GM19372 (cell line): ENCODE measurements at regions not wholly inside any gene's neighbourhood (a gene's known extent, or its start where the extent isn't known, plus 50 kb on each side); places are given as distances from the start of the nearest gene placed in this dataset.

Source experiments
- ATAC-seq: cut with Tn5 transposase; IDR thresholded peaks from one replicate; pipeline ENCODE4 v1.9.1; 2021; ENCODE audit warnings: mild to moderate bottlenecking, low read depth, moderate library complexity; ENCODE audit not compliant: unreplicated experiment

DNA sequence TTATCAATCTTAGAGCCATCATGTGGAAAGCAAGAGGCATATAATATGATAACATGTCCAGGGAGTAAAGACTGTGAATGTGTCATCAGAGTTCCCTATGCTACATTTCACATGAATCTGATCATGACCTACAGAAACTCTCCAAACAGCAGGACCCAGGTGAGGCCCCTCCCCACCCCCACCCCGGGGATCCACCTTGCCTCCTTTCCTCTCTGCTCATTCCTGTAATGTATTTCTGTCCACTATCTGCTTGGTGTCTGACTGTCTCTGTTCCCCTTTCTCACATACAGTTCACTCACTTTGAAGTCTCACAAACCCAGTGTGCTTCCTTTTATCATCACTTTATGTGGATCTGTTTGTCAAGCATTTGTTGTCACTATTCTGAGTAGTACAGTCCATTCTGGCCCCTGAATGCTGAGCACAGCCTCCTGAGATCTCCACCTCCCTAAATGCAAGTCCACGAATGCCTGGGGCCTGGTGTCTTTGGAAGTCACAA is 76.4 kb upstream of the SMARCA2 start:
- ATAC-seq, result no peak

DNA sequence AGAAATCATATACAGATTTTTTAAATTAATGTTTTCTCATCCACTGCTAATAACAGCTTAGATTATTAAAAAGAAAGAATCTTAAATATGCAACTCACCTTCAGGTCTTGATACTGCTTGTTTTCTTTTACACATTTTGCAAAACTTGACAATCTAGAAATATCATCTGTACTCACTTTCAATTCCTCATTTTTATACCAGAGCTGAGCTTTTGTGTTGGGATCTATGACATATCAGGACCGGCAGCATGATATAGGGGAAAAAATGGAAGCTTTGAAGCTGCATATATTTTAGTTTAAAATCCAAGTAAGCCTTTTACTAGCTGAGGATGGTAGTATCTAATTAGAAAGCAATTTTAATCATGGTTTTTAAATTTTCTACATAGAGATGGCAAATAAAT is 75.7 kb upstream of the SMARCA2 start:
- no peak for ATAC-seq

DNA sequence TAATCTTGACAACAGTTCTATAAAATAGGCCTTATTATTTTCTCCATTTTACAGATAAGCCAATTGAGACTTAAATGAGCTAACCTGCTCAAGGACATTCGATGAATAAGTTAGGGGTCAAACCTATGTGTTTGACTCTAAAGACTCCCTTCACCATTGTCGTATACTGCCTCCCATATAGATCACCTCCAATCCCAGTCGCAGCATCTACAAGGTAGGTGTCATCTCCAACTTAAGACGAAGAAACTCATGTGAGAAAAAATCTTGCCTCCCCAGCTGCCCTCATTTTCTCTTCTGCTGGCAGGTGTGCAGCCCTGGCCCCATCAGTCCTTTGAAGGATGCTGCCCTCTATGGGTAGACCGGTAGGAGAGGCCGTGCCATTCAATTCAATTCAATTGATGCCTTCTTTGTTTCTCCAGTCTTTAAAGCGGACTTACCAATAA is 75.2 kb upstream of the SMARCA2 start:
- peak; percentile 80 for ATAC-seq

DNA sequence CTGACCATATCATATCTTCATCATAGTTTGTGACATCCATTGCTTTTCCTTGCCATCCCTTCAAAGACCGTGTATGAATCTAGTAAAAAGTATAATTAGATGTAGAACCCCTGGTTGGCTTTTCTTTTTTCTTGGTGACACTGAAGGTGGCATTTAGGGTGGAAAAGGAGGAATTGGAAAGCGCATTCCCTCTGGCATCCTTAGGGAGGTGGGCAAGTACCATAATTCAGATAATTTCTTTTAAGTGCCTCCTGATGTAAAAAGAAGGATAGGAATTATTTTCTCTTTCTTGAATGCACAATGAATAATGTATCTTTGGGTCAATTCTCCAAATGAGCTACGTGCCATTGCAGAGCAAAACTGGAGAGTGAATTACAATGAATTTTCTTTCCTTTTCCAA is 73.2 kb upstream of the SMARCA2 start:
- ATAC-seq, result no peak

DNA sequence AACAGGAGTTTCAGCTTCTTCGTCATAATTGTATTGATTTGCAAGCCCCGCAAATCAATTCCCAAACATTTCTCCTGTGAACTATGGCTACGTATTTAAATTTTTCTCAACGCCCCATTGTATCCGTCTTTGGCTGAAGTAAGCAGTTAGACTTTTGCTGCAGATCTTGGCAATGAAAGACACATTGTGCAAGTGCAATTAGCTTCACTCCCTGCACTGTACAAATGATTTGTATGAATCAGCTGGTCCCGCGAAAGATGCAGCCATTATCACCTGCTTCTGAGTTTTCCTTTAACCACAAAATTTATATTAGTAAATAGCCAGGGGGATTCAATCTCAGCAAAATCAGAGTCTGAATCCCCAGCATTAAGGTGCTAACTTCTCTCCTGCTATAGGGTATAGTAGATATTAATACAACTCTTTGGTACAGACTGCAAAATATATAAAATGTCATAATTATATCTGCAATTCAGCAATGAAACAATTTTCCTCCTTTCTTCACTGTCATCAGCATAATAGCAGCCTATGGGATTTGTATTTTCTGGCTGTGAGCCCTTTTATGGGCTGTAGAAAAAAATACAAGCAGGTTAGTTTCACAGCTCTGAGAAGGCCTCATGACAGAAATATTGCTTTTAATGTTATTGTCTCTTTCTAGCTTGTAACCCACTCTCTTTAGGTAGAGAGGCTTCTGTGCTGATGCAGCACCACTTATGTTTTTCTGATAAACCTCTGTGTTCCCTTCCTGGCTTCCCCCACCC is 68.4 kb upstream of the SMARCA2 start:
- no peak for ATAC-seq

DNA sequence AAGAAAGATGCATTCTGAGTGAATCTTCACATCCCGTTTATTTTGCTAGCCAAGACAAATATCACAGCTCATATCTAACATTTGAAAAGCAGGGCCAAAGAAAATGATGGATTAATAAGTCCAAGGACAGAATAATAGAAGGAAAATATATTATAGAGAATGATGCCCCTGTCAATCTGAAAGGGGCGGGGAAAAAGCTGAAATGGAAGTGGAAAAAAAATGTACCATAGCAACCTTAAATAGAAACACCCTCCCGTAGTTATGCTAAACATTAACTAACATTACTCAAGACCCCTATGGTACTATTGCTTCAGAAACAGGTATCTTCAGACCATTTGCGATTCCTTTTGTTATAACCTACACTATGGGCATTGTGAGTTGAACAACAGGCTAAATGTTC is 67.7 kb upstream of the SMARCA2 start:
- ATAC-seq, result no peak

DNA sequence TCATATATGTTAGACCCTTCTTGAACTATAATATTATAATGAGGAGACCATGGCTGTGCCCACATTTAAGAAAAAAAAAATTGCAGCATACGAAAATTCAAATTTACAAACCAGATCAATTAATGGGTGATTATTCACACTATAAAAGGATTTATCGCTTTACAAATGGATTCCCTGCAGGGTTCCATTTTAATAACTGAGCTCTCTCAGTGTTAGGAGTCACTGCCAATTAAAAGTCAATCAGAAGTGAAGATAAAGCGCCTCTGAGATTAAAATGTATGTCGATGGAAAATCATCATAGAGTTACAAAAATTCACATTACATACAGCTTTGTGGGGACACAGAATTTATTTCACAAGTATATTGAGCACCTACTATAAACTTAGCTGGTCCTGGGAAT is 66.6 kb upstream of the SMARCA2 start:
- no peak for ATAC-seq

DNA sequence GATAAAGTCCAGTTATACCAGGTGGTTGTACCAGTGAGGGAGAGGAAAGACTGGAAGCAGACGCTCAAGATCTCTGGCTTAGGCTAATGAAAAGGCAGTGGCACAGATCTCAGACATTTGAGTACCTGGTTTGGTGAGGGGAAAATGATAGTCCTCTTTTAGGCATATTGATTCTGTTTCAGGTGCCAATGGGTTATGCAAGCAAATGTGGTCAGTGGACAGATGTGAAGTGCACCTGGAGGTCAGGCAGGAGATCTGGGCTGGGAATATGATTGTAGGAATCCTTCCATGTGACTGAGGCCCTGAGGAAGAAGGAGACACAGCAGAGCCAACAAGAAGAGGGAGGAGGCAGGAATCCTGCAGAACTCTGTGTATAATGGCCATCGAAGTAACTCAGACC is 63.7 kb upstream of the SMARCA2 start:
- no peak for ATAC-seq

DNA sequence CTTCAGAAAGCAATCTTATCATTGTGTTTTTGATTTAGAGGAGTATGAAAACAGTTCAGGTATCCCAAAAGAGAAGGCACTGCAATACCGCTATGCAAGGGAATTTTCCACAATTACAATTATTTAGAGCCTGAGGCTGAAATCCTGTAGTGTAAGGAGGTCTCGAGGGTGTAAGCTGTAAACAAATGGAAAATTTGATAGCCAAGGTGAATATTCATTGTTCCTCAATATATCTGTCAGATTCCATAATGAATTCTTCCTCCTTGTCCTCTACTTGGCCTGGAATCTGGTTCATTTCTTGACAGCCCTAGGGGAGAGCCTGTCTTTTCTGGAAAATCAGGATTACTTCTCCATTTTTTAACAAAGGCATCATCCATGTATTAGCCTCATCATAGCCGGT is 63.1 kb upstream of the SMARCA2 start:
- no peak for ATAC-seq

DNA sequence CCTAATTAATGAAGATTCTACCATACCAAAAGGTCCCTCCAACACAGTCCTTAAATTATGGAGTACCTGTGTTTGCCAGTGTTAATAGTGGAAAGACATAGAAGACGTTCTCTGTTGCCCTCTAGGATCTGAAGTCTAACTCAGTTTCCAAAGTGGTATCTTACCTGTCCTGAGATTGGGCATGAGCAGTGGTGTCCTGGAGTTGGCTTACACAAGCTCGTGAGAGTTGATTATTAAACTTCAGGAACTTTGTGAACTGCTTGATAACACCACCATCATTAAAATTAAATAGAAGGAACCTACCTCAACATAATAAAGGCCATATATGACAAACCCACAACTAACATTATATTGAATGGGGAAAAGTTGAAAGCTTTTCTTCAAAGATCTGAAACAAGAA is 60.9 kb upstream of the SMARCA2 start:
- no peak for ATAC-seq

DNA sequence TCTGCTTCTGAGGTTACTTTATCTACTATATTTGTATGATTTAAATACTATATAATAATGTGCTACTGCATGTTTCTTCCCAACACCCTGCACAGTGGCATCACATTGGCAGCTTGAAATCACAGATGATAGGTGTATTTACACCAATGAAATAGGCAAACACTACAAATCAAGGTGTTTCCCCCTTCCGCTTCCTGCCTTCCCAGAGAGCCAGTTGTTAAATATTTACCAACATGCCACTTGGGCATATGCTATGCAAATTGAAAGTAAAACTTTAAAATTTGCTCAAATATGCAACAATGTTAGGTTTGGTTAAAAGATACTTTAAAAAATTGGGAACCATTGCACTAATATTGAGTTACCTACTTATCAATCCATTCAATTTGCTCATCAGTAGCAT is 58.2 kb upstream of the SMARCA2 start:
- no peak for ATAC-seq

DNA sequence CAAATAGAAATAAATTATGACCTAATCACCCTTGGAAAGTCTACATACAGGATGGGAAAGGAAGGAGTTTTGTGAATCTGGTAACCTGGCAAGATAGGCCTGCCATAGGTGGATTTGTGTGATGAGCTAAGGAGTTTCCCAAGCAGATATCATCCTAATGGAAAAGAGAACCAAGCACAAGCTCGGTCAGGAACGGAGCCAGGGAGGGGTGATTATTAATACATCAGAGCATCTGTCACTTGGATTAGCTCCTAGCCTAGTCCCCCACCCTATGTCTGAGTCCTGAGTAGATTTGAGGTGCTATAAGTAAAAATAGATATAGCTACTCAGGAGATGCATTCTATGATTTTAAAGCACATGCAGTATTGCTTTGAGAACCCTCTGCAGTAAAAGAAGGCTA is 57.3 kb upstream of the SMARCA2 start:
- no peak for ATAC-seq

DNA sequence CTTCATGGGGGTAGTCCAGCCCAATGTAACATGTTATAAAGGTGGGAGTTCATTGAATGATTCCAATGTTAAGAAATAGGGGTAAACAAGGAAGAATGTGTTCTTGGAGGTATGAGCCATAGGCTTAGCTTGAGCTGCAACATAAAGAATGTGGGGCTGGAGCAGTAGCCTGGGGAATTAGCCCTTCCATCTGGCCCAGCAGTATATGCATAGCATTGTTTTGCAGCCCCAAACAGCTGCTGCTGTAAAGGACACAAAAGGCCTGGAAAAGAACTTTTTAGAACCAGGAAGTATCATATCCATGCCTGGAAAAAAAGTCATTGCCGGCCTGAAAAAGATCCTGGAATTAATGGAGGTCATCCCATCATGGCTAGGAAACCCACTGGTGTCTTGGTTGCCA is 55.8 kb upstream of the SMARCA2 start:
- no peak for ATAC-seq

DNA sequence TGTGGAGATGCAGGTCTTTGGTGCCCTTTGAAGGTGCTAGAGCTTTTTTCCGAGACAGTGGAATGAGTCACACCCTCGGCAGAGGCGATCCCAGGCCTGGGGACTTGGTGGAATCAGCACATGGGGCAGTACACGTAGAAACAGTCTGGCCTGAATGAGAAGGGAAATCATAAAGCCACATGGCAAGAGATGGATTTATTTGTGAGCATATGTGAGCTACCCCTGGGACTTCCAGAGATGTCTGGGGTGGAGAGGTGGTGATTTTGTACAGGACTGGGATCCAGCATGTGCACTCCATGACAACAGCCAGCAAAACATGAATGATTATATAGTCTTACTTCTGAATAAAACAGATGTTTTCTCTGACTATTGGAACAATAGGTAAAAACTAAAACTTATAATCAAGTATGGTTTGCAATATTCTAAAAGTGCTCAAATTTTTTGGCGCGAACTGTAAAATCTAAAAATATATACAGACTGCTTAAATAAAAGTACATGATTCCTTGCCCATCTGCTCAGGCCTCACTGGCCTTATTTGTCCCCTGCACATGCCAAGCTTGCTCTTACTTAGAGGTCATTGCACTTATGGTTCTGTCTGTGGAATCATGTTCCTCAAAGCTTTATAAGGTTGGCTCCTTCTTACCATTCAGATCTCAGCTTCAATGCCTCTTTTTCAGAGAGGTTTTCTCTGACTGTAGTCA is 54.7 kb upstream of the SMARCA2 start:
- ATAC-seq, result no peak

DNA sequence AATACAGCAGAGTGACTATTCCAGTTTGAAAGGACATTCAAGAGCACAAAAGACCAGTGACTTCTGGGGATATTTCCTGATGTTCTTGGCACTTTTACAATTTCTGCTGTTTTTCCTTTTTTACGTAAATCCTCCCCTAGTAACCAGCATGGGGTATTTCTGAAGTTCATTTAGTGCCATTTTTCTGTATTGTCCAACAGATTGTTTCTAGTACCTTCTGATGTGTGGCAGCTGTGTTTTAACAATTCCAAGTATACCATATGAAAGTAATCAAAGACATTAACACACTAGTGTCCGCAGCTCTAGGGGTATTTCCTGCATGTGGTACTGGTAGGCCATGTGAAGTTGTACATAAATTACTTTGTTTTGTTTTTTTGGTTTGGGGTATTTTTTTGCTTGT is 53.0 kb upstream of the SMARCA2 start:
- ATAC-seq, result no peak

DNA sequence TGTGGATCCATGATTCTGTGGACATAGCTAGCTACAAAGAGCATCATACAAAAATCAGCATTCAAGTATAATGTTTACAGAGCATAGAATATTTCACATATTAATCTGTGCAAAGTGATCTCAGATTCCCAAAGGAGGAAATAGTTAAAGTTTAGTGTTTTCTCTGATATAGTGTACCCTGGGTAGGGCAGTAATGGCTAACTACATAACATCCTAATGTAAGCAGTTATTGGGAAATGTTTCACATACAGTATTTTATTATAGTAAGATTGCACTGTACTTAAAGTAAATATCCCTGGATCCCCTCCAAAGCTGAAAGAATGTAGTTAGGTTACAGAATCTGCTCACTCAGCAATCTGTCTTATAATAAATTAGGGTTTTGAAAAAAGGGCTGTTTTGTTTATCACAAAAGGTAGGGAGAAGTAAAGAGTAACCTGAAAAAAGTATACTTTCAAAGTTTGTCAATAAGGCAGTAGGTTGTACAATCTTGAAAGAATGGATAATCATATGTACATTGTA is 52.5 kb upstream of the SMARCA2 start:
- ATAC-seq, result no peak

DNA sequence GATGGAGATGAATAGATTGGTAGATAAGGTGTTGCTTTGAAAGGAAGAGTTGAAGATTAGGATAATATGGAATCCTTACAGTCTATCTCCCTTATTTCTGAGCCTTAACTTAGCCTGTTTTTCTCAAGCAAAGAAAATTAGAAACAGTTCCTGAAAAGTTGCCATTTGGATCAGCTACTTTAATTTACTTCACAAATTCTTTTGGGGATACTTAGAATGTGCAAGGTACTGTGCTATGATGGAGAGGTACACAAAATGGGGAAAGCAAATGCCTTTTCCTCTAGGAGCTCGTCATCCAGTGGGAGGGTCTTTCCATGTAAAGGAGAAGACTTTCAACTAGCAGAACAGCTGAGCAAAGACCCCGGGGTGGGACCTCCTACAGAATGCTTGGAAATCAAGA is 51.1 kb upstream of the SMARCA2 start:
- no peak for ATAC-seq
